ENCODE measurements at regions not wholly inside any gene's neighbourhood (a gene's known extent, or its start where the extent isn't known, plus 50 kb on each side); places are given as distances from the start of the nearest gene placed in this dataset.

DNA sequence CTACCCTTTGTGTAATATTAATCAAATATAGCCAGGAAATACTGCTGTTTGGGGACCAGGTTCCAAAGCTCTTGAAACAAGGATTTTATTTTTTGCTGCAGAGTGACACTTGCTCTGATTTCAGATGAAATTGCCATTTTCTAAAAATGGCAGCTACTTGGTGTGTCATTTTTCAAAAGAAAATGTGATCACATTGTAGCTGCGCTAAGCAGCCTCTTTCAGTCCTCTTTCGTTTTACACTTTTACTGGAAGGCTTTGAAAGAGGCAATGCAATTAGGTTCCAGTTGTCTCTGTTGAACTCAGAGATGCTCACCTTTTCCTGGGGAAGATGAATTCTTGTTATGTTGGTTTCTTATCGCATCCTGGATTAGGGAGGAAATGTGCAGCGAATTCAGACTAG, 85.1 kb downstream of the CT47B1 start:
- no peaks in the 10 kb centered on the region for H3K79me2 ChIP-seq (ENCODE audit: control insufficient read depth, insufficient read depth, low read length)
- H4K20me1 ChIP-seq (replicated peaks; ENCODE audit: control insufficient read depth, extremely low read depth, insufficient read depth, low read length) = no peaks in the 10 kb centered on the region
- TF ChIP-seq POLR2A (IDR thresholded peaks at IDR 0.05; ENCODE audit: low read depth, low read length) = no peak
- no peak for TF ChIP-seq JUN (IDR thresholded peaks at IDR 0.05; ENCODE audit: borderline replicate concordance, insufficient read depth, insufficient read length, low read depth)
- no peak for TF ChIP-seq POLR2AphosphoS5 (IDR thresholded peaks at IDR 0.05; ENCODE audit: insufficient read depth, low read depth, low read length)
- TF ChIP-seq GATA2 (IDR thresholded peaks at IDR 0.05; ENCODE audit: insufficient read depth, insufficient read length, low read depth, low read length) = peak; percentile 69
- H3K9me1 ChIP-seq (replicated peaks; ENCODE audit: control insufficient read depth, extremely low read depth, insufficient read depth, low read length) = no peaks in the 10 kb centered on the region
- CTCF ChIA-PET = interaction anchor here (0.9 to 2.7 kb wide), 7 partner anchors 11 to 305 kb away, joined by 3 to 16 read pairs (median 5); no protein-coding TSS in a partner anchor
- intact Hi-C loops (cut with micrococcal nuclease) (loop anchor here (1.0 to 10.0 kb wide), 5 partner anchors 48 to 789 kb away; partner anchors contain the start of gene ZBTB33), dilution Hi-C loops (cut with MboI; ENCODE audit: extremely low pct_ligation_motif_present, low sequenced_read_pairs) (no loop called here)
- peak overlapping the region in 1 of 3 experiments; percentile 7 for H3K4me3 ChIP-seq (replicated peaks in 1 of 3; ENCODE audit: insufficient read depth in 1 of 3, low read depth in 1 of 3, low read length in 3 of 3)
- no peaks in the 10 kb centered on the region for H3K36me3 ChIP-seq (ENCODE audit: control insufficient read depth in 2 of 2, extremely low read depth in 1 of 2, insufficient read depth in 2 of 2, low read length in 2 of 2)
- no TSS peak for BruUV-seq (replicated peaks)
- peak overlapping the region; percentile 41 for H3K27ac ChIP-seq (ENCODE audit: insufficient read depth, low read depth, low read length)
- H3K9me3 ChIP-seq (replicated peaks; ENCODE audit: control insufficient read depth, insufficient read depth, low read length) = no peaks in the 10 kb centered on the region
- FAIRE-seq = no peak
- POLR2A ChIA-PET = no interaction called here
- peaks cover 40% of the 10 kb centered on the region for H3K4me1 ChIP-seq (ENCODE audit: control insufficient read depth, extremely low read depth, insufficient read depth, low read length)
- H2AFZ ChIP-seq (ENCODE audit: low read depth, low read length) = no peak overlapping the region
- no peaks in the 10 kb centered on the region for H3K27me3 ChIP-seq (ENCODE audit: control insufficient read depth in 2 of 2, insufficient read depth in 2 of 2, low read length in 2 of 2)
- peak overlapping the region; percentile 19 for H3K9ac ChIP-seq (replicated peaks; ENCODE audit: extremely low read depth, insufficient read depth, low read length)
- peak overlapping the region; percentile 62 for H3K4me2 ChIP-seq (ENCODE audit: insufficient read depth, low read length)
- peak; percentile 16 for DNase-seq (ENCODE audit: low read depth, low spot score)

DNA sequence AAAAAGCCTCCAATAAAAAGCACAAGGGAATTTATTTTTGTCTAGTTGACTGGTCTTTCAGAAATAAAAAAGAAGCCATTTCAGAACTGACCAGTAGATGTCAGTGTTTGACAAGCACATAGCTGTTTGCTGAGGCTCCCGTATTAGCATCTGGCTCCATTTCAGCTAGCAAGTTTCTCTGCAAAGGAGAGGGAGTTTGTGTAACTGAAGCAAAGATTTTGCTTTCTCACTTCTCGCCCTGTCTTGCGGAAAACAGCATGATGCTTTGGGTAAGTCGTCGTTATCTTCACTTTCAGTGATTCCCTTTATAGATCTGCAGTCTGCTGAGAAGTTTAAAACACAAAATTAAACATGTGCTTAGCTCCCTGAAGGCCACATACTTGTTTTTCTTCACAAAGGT, 85.5 kb downstream of the CT47B1 start:
- Histone ChIP-seq H4K20me1 (replicated peaks; ENCODE audit: control insufficient read depth, extremely low read depth, insufficient read depth, low read length) (no peaks in the 10 kb centered on the region), H3K79me2 (ENCODE audit: control insufficient read depth, insufficient read depth, low read length) (no peaks in the 10 kb centered on the region), H3K4me1 (ENCODE audit: control insufficient read depth, extremely low read depth, insufficient read depth, low read length) (peaks cover 36% of the 10 kb centered on the region), H2AFZ (ENCODE audit: low read depth, low read length) (peak overlapping the region; percentile 64), H3K27me3 (ENCODE audit: control insufficient read depth in 2 of 2, insufficient read depth in 2 of 2, low read length in 2 of 2) (no peaks in the 10 kb centered on the region), H3K4me3 (replicated peaks in 1 of 3; ENCODE audit: insufficient read depth in 1 of 3, low read depth in 1 of 3, low read length in 3 of 3) (no peak overlapping the region), H3K9me1 (replicated peaks; ENCODE audit: control insufficient read depth, extremely low read depth, insufficient read depth, low read length) (no peaks in the 10 kb centered on the region), H3K9me3 (replicated peaks; ENCODE audit: control insufficient read depth, insufficient read depth, low read length) (no peaks in the 10 kb centered on the region), H3K36me3 (ENCODE audit: control insufficient read depth in 2 of 2, extremely low read depth in 1 of 2, insufficient read depth in 2 of 2, low read length in 2 of 2) (no peaks in the 10 kb centered on the region), H3K27ac (ENCODE audit: insufficient read depth, low read depth, low read length) (peak overlapping the region; percentile 41), H3K9ac (replicated peaks; ENCODE audit: extremely low read depth, insufficient read depth, low read length) (peak overlapping the region; percentile 19), H3K4me2 (ENCODE audit: insufficient read depth, low read length) (peak overlapping the region; percentile 62)
- POLR2A ChIA-PET = no interaction called here
- dilution Hi-C loops (cut with MboI; ENCODE audit: extremely low pct_ligation_motif_present, low sequenced_read_pairs) (no loop called here), intact Hi-C loops (cut with micrococcal nuclease) (loop anchor here (1.0 to 10.0 kb wide), 5 partner anchors 49 to 789 kb away; partner anchors contain the start of gene ZBTB33)
- FAIRE-seq = peak; percentile 78
- BruUV-seq (replicated peaks) = no TSS peak
- peak; percentile 71 for DNase-seq (ENCODE audit: low read depth, low spot score)
- CTCF ChIA-PET = interaction anchor here (0.9 to 2.7 kb wide), 7 partner anchors 11 to 304 kb away, joined by 3 to 16 read pairs (median 5); no protein-coding TSS in a partner anchor
- no peak for TF ChIP-seq MYC (IDR thresholded peaks at IDR 0.05; ENCODE audit: low read depth, low read length)
- TF ChIP-seq CTCF (IDR thresholded peaks at IDR 0.05; ENCODE audit: extremely low read depth in 1 of 2, insufficient read depth in 1 of 2, low read depth in 1 of 2, low read length in 2 of 2) = peak; percentile 39 to 44
- TF ChIP-seq POLR2AphosphoS5 (IDR thresholded peaks at IDR 0.05; ENCODE audit: insufficient read depth, low read depth, low read length) = no peak
- TF ChIP-seq POLR2A (IDR thresholded peaks at IDR 0.05; ENCODE audit: low read depth, low read length) = no peak
- no peak for TF ChIP-seq MAX (IDR thresholded peaks at IDR 0.05; ENCODE audit: insufficient read depth, insufficient read length)
- TF ChIP-seq EZH2 (IDR thresholded peaks at IDR 0.05; ENCODE audit: borderline replicate concordance, low read depth, low read length, severe bottlenecking) = no peak
- no peak for TF ChIP-seq FOS (IDR thresholded peaks at IDR 0.05; ENCODE audit: borderline replicate concordance, insufficient read depth, low read length)
- TF ChIP-seq GATA2 (IDR thresholded peaks at IDR 0.05; ENCODE audit: insufficient read depth, insufficient read length, low read depth, low read length) = no peak
